T follicular helper cell (primary cell): ENCODE measurements at regions not wholly inside any gene's neighbourhood (a gene's known extent, or its start where the extent isn't known, plus 50 kb on each side); places are given as distances from the start of the nearest gene placed in this dataset.

Experiments
- DNase-seq: peaks from one replicate; pipeline ENCODE4 v3.0.0-alpha.2; 2020; ENCODE audit warnings: low read depth

GRCh38 chr6:113406048-113406695 lies 451.0 kb upstream of the MARCKS start:
- no peak for DNase-seq

- DNase-seq, result no peak
Observed at GRCh38 chr6:113411011-113411410, 446.1 kb upstream of the MARCKS start.

GRCh38 chr6:113412589-113413357 lies 444.4 kb upstream of the MARCKS start:
- no peak for DNase-seq

GRCh38 chr6:113414511-113414910 lies 442.6 kb upstream of the MARCKS start:
- no peak for DNase-seq

- DNase-seq, result no peak
Observed at GRCh38 chr6:113416170-113416569, 441.0 kb upstream of the MARCKS start.

- no peak for DNase-seq
Observed at GRCh38 chr6:113420290-113420689, 436.9 kb upstream of the MARCKS start.

- DNase-seq, result no peak
Observed at GRCh38 chr6:113421997-113422396, 435.1 kb upstream of the MARCKS start.

- no peak for DNase-seq
Observed at GRCh38 chr6:113423956-113424355, 433.2 kb upstream of the MARCKS start.

GRCh38 chr6:113425977-113426660 lies 431.0 kb upstream of the MARCKS start:
- no peak for DNase-seq

GRCh38 chr6:113427617-113428016 lies 429.5 kb upstream of the MARCKS start:
- no peak for DNase-seq

- no peak for DNase-seq
Observed at GRCh38 chr6:113428702-113429101, 428.4 kb upstream of the MARCKS start.

GRCh38 chr6:113432521-113433334 lies 424.4 kb upstream of the MARCKS start:
- DNase-seq, result no peak

GRCh38 chr6:113433335-113433991 lies 423.7 kb upstream of the MARCKS start:
- no peak for DNase-seq

- no peak for DNase-seq
Observed at GRCh38 chr6:113434641-113435040, 422.5 kb upstream of the MARCKS start.

GRCh38 chr6:113437566-113437965 lies 419.6 kb upstream of the MARCKS start:
- DNase-seq, result no peak

- DNase-seq, result no peak
Observed at GRCh38 chr6:113439866-113440265, 417.3 kb upstream of the MARCKS start.

GRCh38 chr6:113442040-113442439 lies 415.1 kb upstream of the MARCKS start:
- no peak for DNase-seq

- no peak for DNase-seq
Observed at GRCh38 chr6:113445201-113445600, 411.9 kb upstream of the MARCKS start.

GRCh38 chr6:113447088-113447831 lies 409.9 kb upstream of the MARCKS start:
- DNase-seq, result no peak

GRCh38 chr6:113449051-113449450 lies 408.1 kb upstream of the MARCKS start:
- DNase-seq, result no peak

GRCh38 chr6:113450061-113450465 lies 407.1 kb upstream of the MARCKS start:
- no peak for DNase-seq
